Endothelial cell (in vitro differentiated cells): ENCODE measurements at regions not wholly inside any gene's neighbourhood (a gene's known extent, or its start where the extent isn't known, plus 50 kb on each side); places are given as distances from the start of the nearest gene placed in this dataset.

Source experiments
- DNase-seq: peaks from one replicate; pipeline ENCODE4 v3.0.0; 2021; ENCODE audit warnings: low spot score
- H3K27ac Mint-ChIP-seq: one replicate; pipeline ENCODE4 v1.8.0; 2021; ENCODE audit warnings: mixed read lengths, inconsistent platforms; ENCODE audit not compliant: unreplicated experiment
- H3K27me3 Mint-ChIP-seq: one replicate; pipeline ENCODE4 v1.8.0; 2021; ENCODE audit warnings: mild to moderate bottlenecking, moderate library complexity, mixed read lengths, inconsistent platforms; ENCODE audit not compliant: unreplicated experiment
- H3K36me3 Mint-ChIP-seq: one replicate; pipeline ENCODE4 v1.8.0; 2021; ENCODE audit warnings: mild to moderate bottlenecking, low read depth, mixed read lengths, inconsistent platforms; ENCODE audit not compliant: unreplicated experiment
- H3K4me1 Mint-ChIP-seq: one replicate; pipeline ENCODE4 v1.8.0; 2021; ENCODE audit warnings: mild to moderate bottlenecking, mixed read lengths, inconsistent platforms; ENCODE audit not compliant: unreplicated experiment
- H3K4me3 Mint-ChIP-seq: one replicate; pipeline ENCODE4 v1.8.0; 2021; ENCODE audit warnings: mild to moderate bottlenecking, mixed read lengths, inconsistent platforms; ENCODE audit not compliant: unreplicated experiment
- H3K9me3 Mint-ChIP-seq: one replicate; pipeline ENCODE4 v1.8.0; 2021; ENCODE audit warnings: mixed read lengths, inconsistent platforms; ENCODE audit not compliant: unreplicated experiment
- CTCF ChIP-seq: fragments of 200-600 bp; sonication (generic); IDR thresholded peaks from one replicate; pipeline ENCODE4 v1.5.0; 2021; ENCODE audit warnings: antibody characterized with exemption; ENCODE audit not compliant: unreplicated experiment

- H3K4me1 Mint-ChIP-seq: no peaks in the 10 kb centered on the region
- no peak overlapping the region for H3K4me3 Mint-ChIP-seq
Observed at GRCh38 chr12:98185606-98186005, 329.8 kb upstream of the TMPO start.

GRCh38 chr12:98188650-98189077 is 326.7 kb upstream of the TMPO start:
- H3K4me3 Mint-ChIP-seq: no peak overlapping the region
- TF ChIP-seq CTCF: no peak
- H3K9me3 Mint-ChIP-seq: no peaks in the 10 kb centered on the region
- H3K27me3 Mint-ChIP-seq: peaks cover 2% of the 10 kb centered on the region
- DNase-seq: no peak
- H3K27ac Mint-ChIP-seq: no peak overlapping the region
- no peaks in the 10 kb centered on the region for H3K36me3 Mint-ChIP-seq
- no peaks in the 10 kb centered on the region for H3K4me1 Mint-ChIP-seq

More at GRCh38 chr12:98185606-98186005, 329.8 kb upstream of the TMPO start:
- no peak for DNase-seq
- TF ChIP-seq CTCF: no peak
- Mint-ChIP-seq H3K9me3 (no peaks in the 10 kb centered on the region), H3K27ac (no peak overlapping the region), H3K27me3 (peaks cover 2% of the 10 kb centered on the region), H3K36me3 (no peaks in the 10 kb centered on the region)

GRCh38 chr12:98194591-98194990 is 320.8 kb upstream of the TMPO start:
- Mint-ChIP-seq H3K4me3 (no peak overlapping the region), H3K4me1 (no peaks in the 10 kb centered on the region), H3K36me3 (no peaks in the 10 kb centered on the region), H3K27ac (no peak overlapping the region), H3K27me3 (no peaks in the 10 kb centered on the region), H3K9me3 (no peaks in the 10 kb centered on the region)
- TF ChIP-seq CTCF: no peak
- no peak for DNase-seq

GRCh38 chr12:98198261-98198982 is 317.0 kb upstream of the TMPO start:
- no peaks in the 10 kb centered on the region for H3K4me1 Mint-ChIP-seq
- no peak for DNase-seq
- H3K27me3 Mint-ChIP-seq: no peaks in the 10 kb centered on the region
- H3K36me3 Mint-ChIP-seq: no peaks in the 10 kb centered on the region
- no peak overlapping the region for H3K4me3 Mint-ChIP-seq
- TF ChIP-seq CTCF: no peak
- H3K27ac Mint-ChIP-seq: no peak overlapping the region
- no peaks in the 10 kb centered on the region for H3K9me3 Mint-ChIP-seq

GRCh38 chr12:98208816-98209215 is 306.6 kb upstream of the TMPO start:
- no peaks in the 10 kb centered on the region for H3K4me1 Mint-ChIP-seq

More at GRCh38 chr12:98208816-98209215, 306.6 kb upstream of the TMPO start:
- Mint-ChIP-seq H3K4me3 (no peak overlapping the region), H3K9me3 (no peaks in the 10 kb centered on the region), H3K36me3 (no peaks in the 10 kb centered on the region), H3K27ac (no peak overlapping the region), H3K27me3 (peaks cover 4% of the 10 kb centered on the region)
- TF ChIP-seq CTCF: no peak
- DNase-seq: no peak
